ENCODE measurements at regions not wholly inside any gene's neighbourhood (a gene's known extent, or its start where the extent isn't known, plus 50 kb on each side); places are given as distances from the start of the nearest gene placed in this dataset.

GRCh38 chr2:235277485-235277884 lies 216.4 kb upstream of the AGAP1 start:
- Histone ChIP-seq H3K36me3 (ENCODE audit: control insufficient read depth, insufficient read depth, low read length) (no peaks in the 10 kb centered on the region), H3K27me3 (replicated peaks; ENCODE audit: control insufficient read depth, insufficient read depth, low read length) (no peaks in the 10 kb centered on the region), H3K4me3 (ENCODE audit: low read depth, low read length) (no peak overlapping the region), H3K9me3 (no peaks in the 10 kb centered on the region), H3K4me1 (no peaks in the 10 kb centered on the region)
- CTCF ChIA-PET = no interaction called here
- TF ChIP-seq, protein P1, sequence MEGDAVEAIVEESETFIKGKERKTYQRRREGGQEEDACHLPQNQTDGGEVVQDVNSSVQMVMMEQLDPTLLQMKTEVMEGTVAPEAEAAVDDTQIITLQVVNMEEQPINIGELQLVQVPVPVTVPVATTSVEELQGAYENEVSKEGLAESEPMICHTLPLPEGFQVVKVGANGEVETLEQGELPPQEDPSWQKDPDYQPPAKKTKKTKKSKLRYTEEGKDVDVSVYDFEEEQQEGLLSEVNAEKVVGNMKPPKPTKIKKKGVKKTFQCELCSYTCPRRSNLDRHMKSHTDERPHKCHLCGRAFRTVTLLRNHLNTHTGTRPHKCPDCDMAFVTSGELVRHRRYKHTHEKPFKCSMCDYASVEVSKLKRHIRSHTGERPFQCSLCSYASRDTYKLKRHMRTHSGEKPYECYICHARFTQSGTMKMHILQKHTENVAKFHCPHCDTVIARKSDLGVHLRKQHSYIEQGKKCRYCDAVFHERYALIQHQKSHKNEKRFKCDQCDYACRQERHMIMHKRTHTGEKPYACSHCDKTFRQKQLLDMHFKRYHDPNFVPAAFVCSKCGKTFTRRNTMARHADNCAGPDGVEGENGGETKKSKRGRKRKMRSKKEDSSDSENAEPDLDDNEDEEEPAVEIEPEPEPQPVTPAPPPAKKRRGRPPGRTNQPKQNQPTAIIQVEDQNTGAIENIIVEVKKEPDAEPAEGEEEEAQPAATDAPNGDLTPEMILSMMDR (IDR thresholded peaks at IDR 0.05; ENCODE audit: insufficient read depth in 1 of 2, low read depth in 1 of 2, low read length in 1 of 2, severe bottlenecking in 1 of 2, unreplicated experiment in 1 of 2) = no peak
- Mint-ChIP-seq H3K27ac (ENCODE audit: unreplicated experiment) (no peak overlapping the region), H3K4me1 (ENCODE audit: low read depth, unreplicated experiment) (no peaks in the 10 kb centered on the region), H3K9me3 (ENCODE audit: unreplicated experiment) (no peaks in the 10 kb centered on the region), H3K27me3 (ENCODE audit: insufficient read depth, unreplicated experiment) (peaks cover 9% of the 10 kb centered on the region), H3K36me3 (ENCODE audit: insufficient read depth, unreplicated experiment) (no peaks in the 10 kb centered on the region), H3K4me3 (ENCODE audit: unreplicated experiment) (no peak overlapping the region)
- DNase-seq = no peak
- POLR2A ChIA-PET = no interaction called here
- intact Hi-C loops (cut with micrococcal nuclease; ENCODE audit: unreplicated experiment) = no loop called here
- BruUV-seq (replicated peaks) = no TSS peak

GRCh38 chr2:235278771-235279355 lies 215.0 kb upstream of the AGAP1 start:
- POLR2A ChIA-PET = no interaction called here

DNA sequence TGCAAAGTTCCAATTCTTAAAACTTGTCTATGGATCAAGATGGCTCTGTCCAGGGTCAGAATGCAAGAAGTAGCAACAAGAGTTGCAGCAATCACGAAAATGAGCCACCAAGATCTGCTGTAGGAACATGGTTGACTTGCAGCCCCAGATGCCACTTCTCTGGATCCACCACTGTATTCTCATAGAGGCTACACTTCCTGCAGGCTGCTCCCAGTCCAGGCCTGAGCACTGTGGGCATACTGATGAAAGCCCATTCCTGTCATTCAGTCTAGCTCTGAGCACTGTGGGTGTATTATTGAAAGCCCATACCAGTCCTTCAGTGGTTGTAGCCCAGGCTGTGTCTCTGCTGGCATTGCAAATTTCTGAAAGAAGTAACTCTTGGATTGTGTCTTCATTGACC lies 213.9 kb upstream of the AGAP1 start:
- Mint-ChIP-seq H3K27ac (ENCODE audit: unreplicated experiment) (no peak overlapping the region), H3K9me3 (ENCODE audit: unreplicated experiment) (no peaks in the 10 kb centered on the region), H3K27me3 (ENCODE audit: insufficient read depth, unreplicated experiment) (peaks cover 10% of the 10 kb centered on the region), H3K36me3 (ENCODE audit: insufficient read depth, unreplicated experiment) (no peaks in the 10 kb centered on the region), H3K4me1 (ENCODE audit: low read depth, unreplicated experiment) (no peaks in the 10 kb centered on the region), H3K4me3 (ENCODE audit: unreplicated experiment) (no peak overlapping the region)
- Histone ChIP-seq H3K36me3 (ENCODE audit: control insufficient read depth, insufficient read depth, low read length) (no peaks in the 10 kb centered on the region), H3K4me1 (no peaks in the 10 kb centered on the region), H3K9me3 (no peaks in the 10 kb centered on the region), H3K4me3 (ENCODE audit: low read depth, low read length) (no peak overlapping the region), H3K27me3 (replicated peaks; ENCODE audit: control insufficient read depth, insufficient read depth, low read length) (no peaks in the 10 kb centered on the region)
- POLR2A ChIA-PET = no interaction called here
- DNase-seq = no peak
- BruUV-seq (replicated peaks) = no TSS peak
- TF ChIP-seq, protein P1 (IDR thresholded peaks at IDR 0.05; ENCODE audit: insufficient read depth in 1 of 2, low read depth in 1 of 2, low read length in 1 of 2, severe bottlenecking in 1 of 2, unreplicated experiment in 1 of 2) = no peak
- CTCF ChIA-PET = no interaction called here
- intact Hi-C loops (cut with micrococcal nuclease; ENCODE audit: unreplicated experiment) = no loop called here

More at GRCh38 chr2:235278771-235279355, 215.0 kb upstream of the AGAP1 start:
- Mint-ChIP-seq H3K27ac (ENCODE audit: unreplicated experiment) (no peak overlapping the region), H3K9me3 (ENCODE audit: unreplicated experiment) (no peaks in the 10 kb centered on the region), H3K4me1 (ENCODE audit: low read depth, unreplicated experiment) (no peaks in the 10 kb centered on the region), H3K36me3 (ENCODE audit: insufficient read depth, unreplicated experiment) (no peaks in the 10 kb centered on the region), H3K27me3 (ENCODE audit: insufficient read depth, unreplicated experiment) (peaks cover 9% of the 10 kb centered on the region), H3K4me3 (ENCODE audit: unreplicated experiment) (no peak overlapping the region)
- no peak for DNase-seq
- no peak overlapping the region for H3K4me3 ChIP-seq (ENCODE audit: low read depth, low read length)
- no peaks in the 10 kb centered on the region for H3K9me3 ChIP-seq
- CTCF ChIA-PET = no interaction called here
- TF ChIP-seq, protein P1 (IDR thresholded peaks at IDR 0.05; ENCODE audit: insufficient read depth in 1 of 2, low read depth in 1 of 2, low read length in 1 of 2, severe bottlenecking in 1 of 2, unreplicated experiment in 1 of 2) = no peak
- no TSS peak for BruUV-seq (replicated peaks)
- H3K36me3 ChIP-seq (ENCODE audit: control insufficient read depth, insufficient read depth, low read length) = no peaks in the 10 kb centered on the region
- H3K4me1 ChIP-seq = no peaks in the 10 kb centered on the region
- intact Hi-C loops (cut with micrococcal nuclease; ENCODE audit: unreplicated experiment) = no loop called here
- H3K27me3 ChIP-seq (replicated peaks; ENCODE audit: control insufficient read depth, insufficient read depth, low read length) = no peaks in the 10 kb centered on the region
